Activated CD4-positive, alpha-beta T cell treated with anti-CD3 and anti-CD28 coated beads, Interleukin-2, Interleukin-6, amounts not matched to agents 100 ng/mL and 50 ng/mL, durations not matched to agents 16 hours and 8 hours (primary cell): ENCODE measurements at regions not wholly inside any gene's neighbourhood (a gene's known extent, or its start where the extent isn't known, plus 50 kb on each side); places are given as distances from the start of the nearest gene placed in this dataset.
"Not testable (repeated sequence)": the region's sequence is repeated elsewhere in the genome, so short reads cannot be mapped to it uniquely, and the experiment has no call there.

Experiments used
- DNase-seq: peaks from one replicate; pipeline ENCODE4 v3.0.0-alpha.2; 2020

DNA sequence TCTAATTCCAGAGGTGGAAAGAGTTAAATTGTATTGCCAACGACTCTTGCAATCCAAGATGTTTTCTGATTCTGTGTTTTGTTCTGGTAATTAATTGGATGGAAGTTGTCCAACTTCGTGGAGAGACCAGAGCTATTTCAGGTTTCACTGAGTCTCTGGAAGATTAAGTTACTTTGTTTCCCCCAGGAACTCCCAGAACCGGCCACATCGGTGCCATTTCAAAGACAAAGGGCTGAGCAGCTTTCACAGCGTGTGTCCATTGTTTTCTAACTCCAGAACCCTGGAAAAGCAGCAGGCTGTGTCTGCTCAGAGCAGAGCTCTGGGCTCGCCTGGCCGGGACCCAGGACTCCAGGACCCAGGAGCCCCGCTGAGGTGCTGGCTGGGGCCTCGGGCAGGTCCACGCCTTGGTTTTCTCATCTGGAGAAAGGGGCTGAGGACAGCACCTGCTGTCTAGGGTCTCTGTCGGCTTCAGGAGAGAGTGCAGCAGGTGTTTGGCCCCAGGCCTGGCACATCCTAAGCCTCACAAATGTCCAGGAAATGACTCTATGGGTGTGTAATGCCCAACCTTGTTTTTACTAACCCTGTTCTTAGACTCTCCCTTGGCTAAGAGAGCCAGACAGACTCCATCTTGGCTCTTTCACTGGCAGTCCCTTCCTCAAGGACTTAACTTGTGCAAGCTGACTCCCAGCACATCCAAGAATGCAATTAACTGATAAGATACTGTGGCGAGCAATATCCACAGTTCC, 86.0 kb upstream of the SFSWAP start:
- not testable (repeated sequence) for DNase-seq

DNA sequence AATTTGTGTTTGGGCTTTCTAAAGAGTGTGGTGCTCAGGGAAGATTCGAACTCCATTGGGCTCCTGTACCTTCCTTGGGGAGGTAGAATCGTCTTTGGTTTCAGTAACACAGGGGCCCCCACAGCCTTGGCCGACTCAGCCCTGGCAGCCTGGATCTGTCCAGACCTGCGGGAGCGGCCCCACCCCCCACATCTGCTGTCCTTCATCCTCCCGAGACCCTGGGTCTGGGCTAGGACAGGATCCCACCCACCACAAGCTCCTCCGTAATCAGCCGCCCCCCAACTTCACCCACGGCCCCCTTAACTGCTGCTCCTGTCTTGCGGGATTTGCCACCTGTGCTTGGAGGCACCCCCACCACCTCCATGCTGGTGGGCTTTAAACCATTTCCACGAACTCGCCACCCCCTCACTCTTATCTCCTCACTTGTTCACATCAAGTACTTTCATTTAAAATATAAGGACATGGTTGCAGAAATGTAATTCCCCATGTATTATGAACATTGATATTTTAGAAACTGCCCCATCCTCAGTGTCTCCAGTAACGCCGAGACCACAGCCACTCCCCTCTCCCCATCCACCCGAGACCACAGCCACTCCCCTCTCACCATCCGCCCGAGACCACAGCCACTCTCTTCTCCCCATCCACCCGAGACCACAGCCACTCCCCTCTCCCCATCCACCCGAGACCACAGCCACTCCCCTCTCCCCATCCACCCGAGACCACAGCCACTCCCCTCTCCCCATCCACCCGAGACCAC, 84.7 kb upstream of the SFSWAP start:
- DNase-seq, result not testable (repeated sequence)

DNA sequence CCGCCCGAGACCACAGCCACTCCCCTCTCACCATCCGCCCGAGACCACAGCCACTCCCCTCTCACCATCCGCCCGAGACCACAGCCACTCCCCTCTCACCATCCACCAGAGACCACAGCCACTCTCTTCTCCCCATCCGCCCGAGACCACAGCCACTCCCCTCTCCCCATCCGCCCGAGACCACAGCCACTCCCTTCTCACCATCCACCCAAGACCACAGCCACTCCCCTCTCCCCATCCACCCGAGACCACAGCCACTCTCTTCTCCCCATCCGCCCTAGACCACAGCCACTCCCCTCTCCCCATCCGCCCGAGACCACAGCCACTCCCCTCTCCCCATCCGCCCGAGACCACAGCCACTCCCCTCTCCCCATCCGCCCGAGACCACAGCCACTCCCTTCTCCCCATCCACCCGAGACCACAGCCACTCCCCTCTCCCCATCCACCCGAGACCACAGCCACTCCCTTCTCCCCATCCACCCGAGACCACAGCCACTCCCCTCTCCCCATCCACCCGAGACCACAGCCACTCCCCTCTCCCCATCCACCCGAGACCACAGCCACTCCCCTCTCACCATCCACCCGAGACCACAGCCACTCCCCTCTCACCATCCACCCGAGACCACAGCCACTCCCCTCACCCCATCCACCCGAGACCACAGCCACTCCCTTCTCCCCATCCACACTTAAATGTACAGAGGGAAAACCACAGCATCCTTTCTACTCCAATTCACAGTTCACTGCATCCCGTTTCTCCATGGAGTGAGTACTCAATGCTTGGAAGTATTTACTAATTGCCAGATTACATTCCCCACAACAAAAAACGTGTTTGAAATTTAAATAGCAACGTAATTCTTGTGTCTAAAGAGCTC, 83.5 kb upstream of the SFSWAP start:
- peak; percentile 51 for DNase-seq

DNA sequence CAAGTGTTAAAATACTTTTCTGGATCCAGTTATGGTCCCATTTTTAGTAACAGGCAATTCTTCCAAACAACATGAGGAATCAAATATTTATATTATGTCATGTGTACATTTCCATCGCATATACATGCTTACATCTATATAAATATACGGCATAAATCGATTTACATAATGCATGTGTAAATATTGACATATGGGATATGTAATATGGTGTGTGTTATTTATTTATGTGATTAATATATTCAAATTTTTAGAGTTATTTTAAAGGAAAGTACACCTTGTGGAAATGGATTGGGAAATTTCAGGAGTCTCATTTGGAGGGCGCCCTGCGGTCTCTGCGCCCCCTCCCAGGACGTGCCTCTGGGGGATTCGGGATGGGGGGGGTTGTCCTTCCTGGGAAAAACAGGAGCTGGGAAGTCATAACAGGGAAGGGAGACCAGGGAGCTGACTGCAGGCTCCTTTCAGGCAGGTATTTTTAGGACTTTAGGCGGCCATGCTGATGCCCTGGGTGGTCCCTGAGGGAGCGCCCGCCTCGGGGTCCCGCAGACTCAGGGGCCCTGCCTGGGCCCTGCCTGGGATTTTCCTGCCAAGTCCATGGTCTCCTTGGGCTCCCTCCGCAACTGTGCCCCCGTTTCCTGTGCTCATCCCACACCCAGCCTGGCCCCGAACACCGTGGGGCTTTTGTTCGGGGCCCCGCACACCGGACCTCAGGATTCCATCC, 82.7 kb upstream of the SFSWAP start:
- no peak for DNase-seq

DNA sequence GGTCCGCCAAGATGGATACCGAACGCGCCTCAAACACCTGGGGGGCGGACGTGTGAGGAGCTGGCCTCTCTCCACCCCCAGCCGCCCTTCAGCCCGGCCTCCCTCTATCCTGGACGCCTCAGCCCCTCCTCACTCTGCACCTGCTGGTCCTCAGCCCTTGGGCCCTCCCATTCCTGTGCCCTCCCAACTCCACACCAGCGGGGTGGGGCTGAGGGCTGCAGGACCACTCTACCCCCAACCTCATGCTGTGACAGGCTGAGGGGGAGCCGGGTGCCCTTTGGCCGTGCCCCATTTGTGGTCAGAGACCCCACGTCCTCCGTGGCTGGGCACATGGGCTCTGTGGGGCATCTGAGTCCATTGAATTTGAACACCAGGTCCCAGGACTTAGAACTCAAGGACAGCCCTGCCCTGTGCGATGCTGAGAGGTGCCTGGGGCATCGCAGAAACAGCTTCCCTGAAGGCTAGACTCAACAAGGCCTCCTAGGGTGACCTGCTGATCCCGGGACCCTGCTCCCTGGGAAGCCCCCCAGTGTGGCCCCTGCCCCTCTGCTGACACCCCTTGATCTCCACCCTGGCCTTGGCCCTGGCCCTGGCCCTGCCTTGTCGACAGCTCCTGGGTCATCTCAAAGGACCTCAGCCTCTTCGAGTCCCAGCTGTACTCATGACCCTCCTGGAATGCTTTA, 82.0 kb upstream of the SFSWAP start:
- no peak for DNase-seq

DNA sequence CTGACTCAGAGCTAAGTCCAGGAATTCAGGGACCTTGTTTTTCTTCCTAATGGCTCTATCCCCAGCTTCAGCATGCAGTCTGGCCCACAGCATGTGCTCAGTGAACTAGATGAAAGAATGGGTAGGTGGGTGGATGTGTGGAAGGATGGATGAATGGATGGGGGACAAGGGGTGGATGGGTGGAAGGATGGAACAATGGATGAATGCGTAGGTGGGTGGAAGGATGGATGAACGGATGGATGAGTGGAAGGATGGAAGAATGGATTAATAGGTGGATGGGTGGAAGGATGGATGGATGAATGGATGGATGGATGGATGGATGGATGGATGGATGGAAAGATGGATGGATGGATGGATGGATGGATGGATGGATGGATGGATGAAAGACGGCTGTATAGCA, 79.7 kb upstream of the SFSWAP start:
- no peak for DNase-seq

DNA sequence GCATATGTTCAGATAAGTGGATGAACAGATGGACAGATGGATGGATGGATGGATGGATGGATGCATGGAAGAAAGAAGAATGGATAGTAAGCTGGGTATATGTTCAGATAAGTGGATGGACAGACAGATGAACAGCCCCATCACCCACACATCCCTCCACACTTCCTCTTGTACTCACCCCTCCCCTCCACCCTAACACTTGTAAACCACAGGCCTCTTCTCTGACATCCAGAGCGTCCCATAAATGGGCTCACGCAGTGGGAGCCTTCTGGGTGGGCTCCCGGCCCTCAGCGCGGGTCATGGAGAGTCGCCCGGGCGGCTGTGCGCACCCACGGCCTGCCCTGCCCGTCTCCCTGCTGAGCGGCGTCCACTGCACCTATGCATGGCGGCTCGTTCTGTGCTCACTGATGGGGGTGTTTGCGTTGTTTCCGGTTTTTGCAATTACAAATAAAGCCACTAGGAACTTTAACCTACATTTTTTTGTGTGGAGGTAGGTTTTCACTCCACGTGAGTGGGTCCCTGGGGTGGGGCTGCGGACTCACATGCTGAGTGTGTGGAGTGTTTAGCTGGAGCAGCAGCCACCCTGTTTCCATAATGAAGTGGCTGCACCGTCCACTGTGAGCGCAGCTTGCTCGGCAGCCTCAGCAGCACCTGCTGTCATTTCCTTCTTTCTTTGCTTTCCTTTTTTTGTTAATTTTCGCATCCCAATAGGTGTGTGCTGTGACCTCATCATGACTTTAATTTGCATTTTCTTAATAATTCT, 78.8 kb upstream of the SFSWAP start:
- not testable (repeated sequence) for DNase-seq

DNA sequence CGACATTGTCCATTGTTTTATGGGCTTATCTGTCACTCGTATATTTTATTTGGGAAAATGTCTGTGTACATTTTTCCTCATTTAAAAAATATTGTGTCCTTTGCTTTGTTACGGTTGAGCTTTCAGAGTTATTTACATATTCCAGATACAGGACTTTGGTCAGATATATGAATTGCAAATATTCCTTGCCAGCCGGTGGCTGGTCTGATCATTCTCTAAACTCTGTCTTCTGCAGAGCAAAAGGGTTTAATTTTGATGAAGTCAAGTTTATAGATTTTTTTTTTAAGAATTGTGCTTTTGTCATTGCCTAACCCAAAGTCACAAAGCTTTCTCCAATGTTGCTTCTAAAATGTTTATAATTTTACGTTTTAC, 78.3 kb upstream of the SFSWAP start:
- not testable (repeated sequence) for DNase-seq

DNA sequence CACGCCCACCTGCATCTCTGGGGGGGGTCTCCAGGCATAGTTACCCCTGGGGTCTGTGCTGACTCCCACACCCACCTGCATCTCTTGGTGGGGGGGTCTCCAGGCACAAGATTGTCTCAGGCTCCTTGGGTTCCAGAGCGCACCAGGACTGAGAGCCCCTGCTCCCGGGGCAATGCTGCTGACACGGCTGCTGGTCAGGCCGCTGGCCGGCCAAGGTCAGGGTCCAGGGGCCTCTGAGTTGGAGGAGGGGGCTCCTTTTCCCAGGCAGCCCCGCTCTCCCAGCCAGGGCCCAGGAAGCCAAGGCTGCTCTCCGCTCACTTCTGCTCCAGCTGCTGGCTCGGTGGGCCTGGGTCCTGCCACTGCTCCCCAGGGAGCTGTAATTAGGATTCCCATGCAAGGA, 77.3 kb upstream of the SFSWAP start:
- not testable (repeated sequence) for DNase-seq

DNA sequence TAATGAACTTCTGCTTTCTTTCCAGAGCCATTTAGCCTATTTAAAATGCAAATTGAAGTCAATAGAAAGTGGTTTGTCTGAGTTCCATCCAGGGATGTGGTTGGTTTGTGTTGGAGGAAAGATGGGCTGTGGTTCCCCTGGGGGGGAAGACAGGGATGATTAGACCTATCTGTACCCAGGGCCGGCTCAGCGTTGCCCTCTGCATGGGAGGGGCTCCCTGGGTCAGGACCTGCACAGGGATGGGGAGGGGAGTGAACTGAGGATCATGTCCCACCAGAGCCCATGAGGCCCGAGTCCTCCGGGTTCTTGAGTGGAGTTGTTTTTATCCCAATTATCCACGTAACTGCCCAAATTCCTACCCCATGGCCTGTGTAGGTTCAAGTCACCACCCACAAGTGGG, 76.9 kb upstream of the SFSWAP start:
- no peak for DNase-seq

DNA sequence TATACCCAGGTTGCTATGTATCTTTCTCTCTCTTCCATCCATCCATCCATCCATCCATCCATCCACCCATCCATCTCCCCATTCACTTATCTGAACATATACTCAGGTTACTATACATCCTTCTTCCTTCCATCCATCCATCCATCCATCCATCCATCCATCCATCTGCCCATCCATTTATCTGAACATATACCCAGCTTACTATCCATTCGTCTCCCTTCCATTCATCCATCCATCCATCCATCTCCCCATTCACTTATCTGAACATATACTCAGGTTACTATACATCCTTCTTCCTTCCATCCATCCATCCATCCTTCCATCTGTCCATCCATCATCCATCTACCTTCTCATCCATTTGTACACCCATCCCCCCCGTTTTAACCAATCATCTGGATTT, 75.9 kb upstream of the SFSWAP start:
- DNase-seq, result not testable (repeated sequence)

DNA sequence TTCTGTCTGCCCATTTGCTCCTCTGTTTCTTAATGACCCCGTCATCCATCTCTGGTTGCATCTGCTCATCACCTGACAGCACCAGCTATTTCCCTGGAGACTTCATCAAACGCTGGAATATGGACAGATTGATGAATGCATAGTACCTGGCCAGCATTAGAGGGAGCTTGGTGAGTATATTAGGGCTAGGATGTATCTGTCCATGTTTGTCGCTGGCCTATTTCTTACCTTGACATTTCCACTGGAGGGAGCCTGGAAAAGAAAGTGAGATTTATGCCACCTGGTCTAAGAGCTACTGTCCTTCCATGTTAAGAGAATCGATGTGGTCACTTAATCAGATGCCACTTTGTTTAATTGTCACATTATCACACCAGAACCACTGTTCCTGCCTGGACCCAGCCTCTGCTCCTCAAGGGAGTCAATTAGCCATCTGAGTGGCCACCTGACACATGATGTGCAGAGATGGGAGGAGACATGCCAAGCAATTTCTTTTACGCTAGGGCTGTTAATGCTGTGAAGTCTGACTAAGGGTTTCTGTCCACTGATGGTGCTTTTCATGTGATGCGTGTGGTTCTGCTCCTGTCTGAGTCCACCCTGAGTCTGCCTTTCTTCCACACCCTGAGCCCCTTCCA, 75.3 kb upstream of the SFSWAP start:
- DNase-seq, result no peak

DNA sequence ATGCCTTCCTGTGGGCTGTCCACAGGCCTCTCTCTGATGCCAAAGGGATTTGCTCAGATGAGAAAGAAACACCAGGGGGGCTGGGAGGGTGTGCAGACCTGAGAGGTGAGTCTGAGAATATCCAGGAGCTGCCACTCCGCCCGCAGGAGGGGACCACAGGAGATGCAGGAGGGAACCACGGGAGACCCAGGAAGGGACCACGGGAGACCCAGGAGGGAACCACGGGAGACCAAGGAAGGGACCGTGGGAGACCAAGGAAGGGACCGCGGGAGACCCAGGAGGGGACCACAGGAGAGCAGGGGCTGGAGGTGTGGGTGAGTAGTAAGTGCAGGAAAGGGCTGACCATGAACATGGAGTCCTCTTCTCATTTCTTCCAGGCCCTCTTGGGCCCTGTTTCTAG, 74.6 kb upstream of the SFSWAP start:
- no peak for DNase-seq

DNA sequence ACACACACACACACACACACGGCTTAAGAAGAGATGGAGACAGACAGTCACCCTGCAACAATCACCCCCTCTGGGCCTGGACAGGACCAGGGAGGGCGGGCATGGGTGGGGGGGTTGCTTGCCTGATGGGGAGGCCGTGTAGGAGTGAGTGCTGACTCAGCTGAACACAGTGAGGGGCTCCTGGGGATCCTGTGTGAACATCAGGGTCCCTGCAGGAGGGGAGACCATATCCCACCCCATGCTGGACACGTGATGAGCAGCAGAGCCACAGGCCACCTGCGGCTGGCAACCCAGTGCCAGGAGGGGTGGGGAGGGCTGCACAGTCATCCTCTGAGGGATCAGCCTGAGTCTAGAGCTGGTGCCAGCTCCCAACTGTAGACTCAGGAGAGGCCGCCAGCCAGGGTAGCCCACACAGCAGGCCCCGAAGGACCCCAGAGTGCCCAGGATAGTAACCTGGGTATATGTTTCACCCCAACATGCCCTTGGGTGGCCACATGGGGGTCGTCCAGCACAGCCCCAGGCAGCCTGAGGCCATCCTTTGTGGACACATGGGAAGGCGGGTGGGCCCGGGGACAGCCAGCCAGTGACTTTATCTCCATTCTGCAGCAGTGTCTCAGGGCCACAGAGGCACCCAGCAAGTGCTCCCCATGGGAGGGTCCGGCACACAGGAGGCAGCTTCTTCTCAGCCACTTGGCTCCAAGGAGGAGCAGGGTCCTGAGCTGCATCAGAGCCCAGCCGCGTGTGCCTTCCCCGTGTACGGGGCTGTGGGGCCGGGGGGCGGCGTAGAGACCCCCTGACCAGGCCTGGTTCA, 73.7 kb upstream of the SFSWAP start:
- DNase-seq, result no peak

DNA sequence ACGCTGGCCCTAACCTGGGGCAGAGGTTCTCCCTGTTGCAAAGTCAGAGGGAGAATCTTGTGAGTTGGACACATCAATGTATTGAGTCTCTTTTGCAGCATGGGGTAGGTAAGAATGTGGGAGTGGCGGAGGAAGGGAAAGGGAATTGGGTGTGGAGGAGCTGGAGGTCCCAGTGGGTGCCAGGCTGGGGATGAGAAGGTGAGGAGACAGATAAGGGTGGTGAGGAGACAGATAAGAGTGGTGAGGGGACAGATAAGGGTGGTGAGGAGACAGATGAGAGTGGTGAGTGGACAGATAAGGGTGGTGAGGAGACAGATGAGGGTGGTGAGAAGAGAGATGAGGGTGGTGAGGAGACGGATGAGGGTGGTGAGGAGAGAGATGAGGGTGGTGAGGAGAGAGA, 72.9 kb upstream of the SFSWAP start:
- no peak for DNase-seq

DNA sequence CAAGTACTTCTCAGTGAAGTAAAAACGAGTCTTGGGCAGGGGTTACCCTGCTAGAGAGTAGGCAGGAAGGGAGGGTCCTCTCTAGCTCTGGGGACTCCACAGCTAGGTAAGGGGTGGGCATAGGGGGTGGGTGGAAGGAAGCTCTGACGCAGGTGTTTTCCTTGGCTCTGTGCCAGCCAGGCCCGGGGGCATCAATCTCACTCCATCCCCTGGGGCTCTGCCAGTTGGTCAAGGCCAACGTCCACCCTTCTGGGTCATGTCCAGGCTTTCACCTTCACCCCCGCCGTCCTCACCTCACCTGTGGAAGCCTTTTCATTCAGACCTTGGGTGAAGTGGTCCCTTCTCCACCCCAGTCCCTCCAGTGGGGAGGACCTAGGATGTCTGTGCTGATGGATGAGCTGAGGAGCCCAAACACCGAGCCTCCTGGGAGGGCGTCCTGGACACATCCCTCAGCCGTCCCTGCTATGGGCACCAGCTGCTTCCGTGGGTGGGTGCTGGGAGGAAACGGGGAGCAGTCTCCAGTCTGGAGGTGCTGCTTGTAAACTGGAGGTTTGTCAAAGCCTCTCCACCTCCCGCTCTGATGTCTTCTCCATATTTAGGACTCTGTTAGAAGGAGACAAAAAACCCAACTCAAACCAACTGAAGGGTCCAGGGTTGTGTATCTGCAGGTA, 71.5 kb upstream of the SFSWAP start:
- no peak for DNase-seq

DNA sequence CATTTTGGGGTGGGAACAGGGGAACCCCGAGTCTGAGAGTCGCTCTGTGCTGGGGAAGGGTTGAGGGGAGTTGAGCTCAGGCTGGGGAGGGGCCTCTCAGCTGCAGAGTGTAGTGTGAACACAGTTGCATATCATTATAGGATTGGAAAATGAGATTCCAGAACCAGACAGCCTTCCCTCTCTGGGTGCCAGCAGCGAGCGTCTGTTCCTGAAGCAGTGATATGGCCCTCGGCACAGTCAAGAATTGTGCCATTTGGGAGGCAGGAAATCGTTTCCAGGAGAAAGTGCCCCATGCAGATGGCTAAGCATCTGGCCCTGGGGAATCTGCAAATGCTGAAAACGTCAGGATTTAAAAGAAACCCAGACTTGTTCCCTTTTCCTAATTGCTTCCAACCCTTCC, 70.4 kb upstream of the SFSWAP start:
- DNase-seq, result no peak

DNA sequence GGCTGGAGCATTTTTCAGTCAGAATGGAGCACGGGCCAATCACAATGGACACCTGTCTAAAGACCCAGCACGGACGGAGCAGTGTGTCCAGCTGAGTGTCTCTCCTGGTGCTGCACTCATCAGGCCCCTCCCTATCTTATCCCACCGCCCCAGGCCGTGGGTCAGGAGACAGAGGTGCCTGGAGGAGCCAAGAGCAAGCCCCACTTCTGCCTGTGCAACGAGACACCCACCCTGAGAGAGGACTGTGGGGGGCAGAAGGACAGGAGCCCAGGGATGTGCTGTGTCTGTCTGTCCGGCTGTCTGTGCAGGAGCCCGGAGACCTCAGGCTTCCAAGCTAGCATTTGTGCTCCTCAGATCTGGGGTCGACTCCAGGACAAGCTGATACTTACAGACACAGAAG, 69.6 kb upstream of the SFSWAP start:
- DNase-seq, result no peak

DNA sequence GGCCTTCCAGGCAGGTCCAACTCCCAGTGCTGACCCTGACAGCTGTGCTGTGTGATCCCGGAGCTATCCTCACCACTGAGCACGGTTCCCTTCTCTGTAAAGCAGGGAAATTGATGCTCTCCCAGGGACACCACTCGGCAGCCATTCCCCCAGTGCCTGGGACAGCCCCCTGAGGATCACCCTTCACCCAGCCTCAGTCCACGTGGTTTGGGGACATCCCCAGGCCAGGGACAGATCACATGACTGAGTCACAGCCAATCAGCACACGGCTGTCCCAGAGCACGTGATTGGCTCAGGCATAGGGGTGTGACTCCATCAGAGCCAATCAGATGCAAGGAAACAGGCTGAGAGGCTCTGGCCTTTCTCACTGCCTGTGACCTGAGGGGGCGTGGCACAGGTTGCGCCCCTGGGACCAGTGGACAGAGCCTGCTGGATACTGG, 68.8 kb upstream of the SFSWAP start:
- peak; percentile 16 for DNase-seq
